Endothelial cell of umbilical vein (primary cell): ENCODE measurements at regions not wholly inside any gene's neighbourhood (a gene's known extent, or its start where the extent isn't known, plus 50 kb on each side); places are given as distances from the start of the nearest gene placed in this dataset.

ENCODE experiments used
- BruUV-seq: library from RNA; stranded (reverse); fragments of 400-500 nt; replicated peaks from 2 replicates; lab custom pipeline; 2021; lab: Mats Ljungman, UMichigan
- CTCF ChIA-PET: fragments of 300-600, 350-600 bp; sonication (Branson Sonifier 250); formaldehyde crosslinking; loops from one replicate; lab custom pipeline; 2021; ENCODE audit warnings: antibody characterized with exemption, inconsistent platforms; lab: Charles Lee
- POLR2A ChIA-PET: fragments of 300-600, 350-600 bp; sonication (Branson Sonifier 250); formaldehyde crosslinking; loops from one replicate; lab custom pipeline; 2021; ENCODE audit warnings: antibody characterized with exemption, inconsistent platforms; lab: Charles Lee
- DNase-seq: peaks from one replicate; pipeline ENCODE4 v3.0.0-alpha.2; 2011; ENCODE audit warnings: low read depth, low spot score
- FAIRE-seq: peaks from 2 replicates; lab custom pipeline; 2011; peaks lifted over from hg19 to GRCh38; lab: Jason Lieb, UNC
- H2AFZ ChIP-seq: 2 replicates; pipeline ENCODE4 v1.6.0; 2012; ENCODE audit warnings: low read depth, low read length, control low read depth, inconsistent platforms
- H3K27ac ChIP-seq: 2 replicates; pipeline ENCODE4 v1.5.1; 2011; ENCODE audit warnings: low read depth, mild to moderate bottlenecking, control low read depth, low read length, moderate library complexity; ENCODE audit not compliant: insufficient read depth
- H3K27me3 ChIP-seq, 2 experiments: 2 replicates each; pipeline versions ENCODE4 v1.6.0 to v1.6.1; 2011; ENCODE audit warnings: low read length in 2 of 2, mixed read lengths in 1 of 2; ENCODE audit not compliant: control insufficient read depth in 2 of 2, insufficient read depth in 2 of 2
- H3K36me3 ChIP-seq, 2 experiments: 2 replicates in 1 of 2; 3 replicates in 1 of 2; pipeline ENCODE4 v1.5.1; 2011; ENCODE audit warnings: low read length in 2 of 2, mild to moderate bottlenecking in 1 of 2, moderate library complexity in 1 of 2; ENCODE audit not compliant: control insufficient read depth in 2 of 2, insufficient read depth in 2 of 2; ENCODE audit errors: extremely low read depth in 1 of 2
- H3K4me1 ChIP-seq: 3 replicates; pipeline ENCODE4 v1.5.1; 2011; ENCODE audit warnings: mild to moderate bottlenecking, low read length; ENCODE audit not compliant: control insufficient read depth, insufficient read depth; ENCODE audit errors: extremely low read depth
- H3K4me2 ChIP-seq: 2 replicates; pipeline ENCODE4 v1.6.1; 2011; ENCODE audit warnings: low read length, control low read depth, mixed read lengths; ENCODE audit not compliant: insufficient read depth
- H3K4me3 ChIP-seq, 3 experiments: fragments of 200-600 bp in 1 of 3; sonication (generic), shearing (Covaris generic) in 1 of 3; replicated peaks in 1 of 3; 2 replicates each; pipeline ENCODE4 v1.5.1; 2011 to 2016; ENCODE audit warnings: control low read depth in 3 of 3, low read length in 3 of 3, mild to moderate bottlenecking in 2 of 3, inconsistent platforms in 1 of 3, low read depth in 1 of 3, moderate library complexity in 1 of 3; ENCODE audit not compliant: insufficient read depth in 1 of 3
- H3K79me2 ChIP-seq: 2 replicates; pipeline ENCODE4 v1.6.0; 2012; ENCODE audit warnings: low read length, inconsistent platforms; ENCODE audit not compliant: control insufficient read depth, insufficient read depth
- H3K9ac ChIP-seq: replicated peaks from 2 replicates; pipeline ENCODE3; 2011; ENCODE audit warnings: low read length, control low read depth; ENCODE audit not compliant: insufficient read depth; ENCODE audit errors: extremely low read depth
- H3K9me1 ChIP-seq: replicated peaks from 3 replicates; pipeline ENCODE4 v1.6.0; 2011; ENCODE audit warnings: mild to moderate bottlenecking, low read length; ENCODE audit not compliant: control insufficient read depth, insufficient read depth; ENCODE audit errors: extremely low read depth
- H3K9me3 ChIP-seq: replicated peaks from 2 replicates; pipeline ENCODE4 v1.5.1; 2012; ENCODE audit warnings: low read length, inconsistent platforms; ENCODE audit not compliant: control insufficient read depth, insufficient read depth
- H4K20me1 ChIP-seq: replicated peaks from 2 replicates; pipeline ENCODE3; 2011; ENCODE audit warnings: mild to moderate bottlenecking, low read length; ENCODE audit not compliant: control insufficient read depth, insufficient read depth; ENCODE audit errors: extremely low read depth
- CTCF ChIP-seq, 2 donors: IDR thresholded peaks; 1 replicate in 1 of 2; 2 replicates in 1 of 2; pipeline ENCODE4 v1.5.1; 2011; ENCODE audit warnings: low read length in 2 of 2, mild to moderate bottlenecking in 2 of 2, moderate library complexity in 2 of 2, control low read depth in 1 of 2, inconsistent platforms in 1 of 2, low read depth in 1 of 2; ENCODE audit not compliant: insufficient read depth in 1 of 2; ENCODE audit errors: extremely low read depth in 1 of 2
- EZH2 ChIP-seq: IDR thresholded peaks from 2 replicates; pipeline ENCODE4 v1.6.1; 2012; ENCODE audit warnings: borderline replicate concordance, low read depth, mild to moderate bottlenecking, moderate library complexity, low read length, inconsistent platforms; ENCODE audit not compliant: severe bottlenecking
- FOS ChIP-seq: IDR thresholded peaks from 2 replicates; pipeline ENCODE4 v1.6.1; 2011; ENCODE audit warnings: mild to moderate bottlenecking, low read length, moderate library complexity, borderline replicate concordance; ENCODE audit not compliant: insufficient read depth
- GATA2 ChIP-seq: IDR thresholded peaks from 2 replicates; pipeline ENCODE4 v1.7.0; 2011; ENCODE audit warnings: low read depth, mild to moderate bottlenecking, moderate library complexity, mixed read lengths, low read length; ENCODE audit not compliant: insufficient read length, insufficient read depth
- JUN ChIP-seq: IDR thresholded peaks from 2 replicates; pipeline ENCODE4 v1.6.1; 2011; ENCODE audit warnings: borderline replicate concordance, low read depth; ENCODE audit not compliant: insufficient read length, insufficient read depth
- MAX ChIP-seq: IDR thresholded peaks from 2 replicates; pipeline ENCODE4 v1.6.1; 2011; ENCODE audit not compliant: insufficient read depth, insufficient read length
- MYC ChIP-seq: IDR thresholded peaks from one replicate; pipeline ENCODE4 v1.6.1; 2011; ENCODE audit warnings: mild to moderate bottlenecking, low read depth, low read length
- POLR2A ChIP-seq: IDR thresholded peaks from 2 replicates; pipeline ENCODE4 v1.6.1; 2012; ENCODE audit warnings: low read depth, mild to moderate bottlenecking, control low read depth, low read length
- POLR2AphosphoS5 ChIP-seq: IDR thresholded peaks from 2 replicates; pipeline ENCODE4 v1.6.1; 2012; ENCODE audit warnings: low read depth, mild to moderate bottlenecking, control low read depth, low read length, moderate library complexity; ENCODE audit not compliant: insufficient read depth
- dilution Hi-C: fragments of 300-500 bp; cut with MboI; formaldehyde crosslinking; loops from one replicate; pipeline ENCODE4 v1.15.0; 2019; ENCODE audit warnings: low sequenced_read_pairs; ENCODE audit not compliant: extremely low pct_ligation_motif_present
- intact Hi-C: fragments of 100-400 bp; cut with micrococcal nuclease; formaldehyde crosslinking; loops from one replicate; pipeline ENCODE4 v1.10.0; 2022

- FAIRE-seq, result no peak
- CTCF ChIA-PET, result interaction anchor here (1.6 kb wide), 1 partner anchor 25 kb away, joined by 5 read pairs; no protein-coding TSS in a partner anchor
- POLR2A ChIA-PET, result no interaction called here
These were observed 143.5 kb upstream of the CWC22 start for GRCh38 chr2:180150606-180151005.

More at GRCh38 chr2:180150606-180151005, 143.5 kb upstream of the CWC22 start:
- Histone ChIP-seq H3K4me1 (no peaks in the 10 kb centered on the region), H4K20me1 (no peaks in the 10 kb centered on the region), H3K9me1 (no peaks in the 10 kb centered on the region), H3K27ac (no peak overlapping the region), H3K27me3 (no peaks in the 10 kb centered on the region), H3K9ac (no peak overlapping the region), H3K9me3 (no peaks in the 10 kb centered on the region), H2AFZ (no peak overlapping the region), H3K79me2 (no peaks in the 10 kb centered on the region), H3K4me3 (no peak overlapping the region), H3K36me3 (no peaks in the 10 kb centered on the region), H3K4me2 (no peak overlapping the region)
- dilution Hi-C loops (no loop called here), intact Hi-C loops (no loop called here)
- no peak for DNase-seq
- BruUV-seq, result no TSS peak
- TF ChIP-seq EZH2, result no peak
- TF ChIP-seq MYC, result no peak
- TF ChIP-seq JUN, result no peak
- TF ChIP-seq CTCF (IDR thresholded peaks at IDR 0.05; ENCODE audit: extremely low read depth in 1 of 2, insufficient read depth in 1 of 2, low read depth in 1 of 2, low read length in 2 of 2), result no peak
- no peak for TF ChIP-seq GATA2
- TF ChIP-seq FOS, result no peak
- no peak for TF ChIP-seq POLR2A
- TF ChIP-seq POLR2AphosphoS5, result no peak
- TF ChIP-seq MAX, result no peak
